ENCODE measurements at regions not wholly inside any gene's neighbourhood (a gene's known extent, or its start where the extent isn't known, plus 50 kb on each side); places are given as distances from the start of the nearest gene placed in this dataset.

DNA sequence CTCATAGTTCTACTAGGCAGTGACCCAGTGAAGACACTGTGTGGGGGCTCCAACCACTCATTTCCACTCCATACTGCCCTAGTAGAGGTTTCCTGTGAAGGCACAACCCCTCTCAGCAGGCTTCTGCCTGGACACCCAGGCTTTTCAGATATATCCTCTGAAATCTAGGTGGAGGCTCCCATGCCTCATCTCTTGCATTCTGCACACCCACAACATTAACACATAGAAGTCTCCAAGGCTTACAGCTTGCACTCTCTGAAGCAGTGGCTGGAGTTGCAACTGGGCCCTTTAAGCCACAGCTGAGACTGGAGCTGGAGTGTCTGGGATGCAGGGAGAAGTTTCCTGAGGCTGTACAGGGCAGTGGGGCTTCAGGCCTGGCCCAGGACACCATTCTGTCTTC, 347.7 kb upstream of the SPRY2 start:
- Histone ChIP-seq H3K27ac (ENCODE audit: control insufficient read depth, insufficient read depth) (no peak overlapping the region), H3K9ac (ENCODE audit: control insufficient read depth, insufficient read depth, low read length) (no peak overlapping the region), H3K9me3 (replicated peaks; ENCODE audit: control insufficient read depth, insufficient read depth, low read length) (no peaks in the 10 kb centered on the region), H3K4me3 (no peak overlapping the region), H3K36me3 (ENCODE audit: control insufficient read depth in 2 of 2, insufficient read depth in 2 of 2, low read length in 1 of 2) (no peaks in the 10 kb centered on the region), H3K4me2 (ENCODE audit: control insufficient read depth, insufficient read depth) (no peak overlapping the region), H2AFZ (ENCODE audit: control insufficient read depth, low read depth, low read length) (no peak overlapping the region), H3K4me1 (ENCODE audit: control insufficient read depth, insufficient read depth, low read length) (no peaks in the 10 kb centered on the region), H4K20me1 (ENCODE audit: control insufficient read depth, insufficient read depth) (no peaks in the 10 kb centered on the region), H3K79me2 (ENCODE audit: control insufficient read depth, insufficient read depth, low read length) (no peaks in the 10 kb centered on the region), H3K27me3 (replicated peaks in 1 of 2; ENCODE audit: control insufficient read depth in 2 of 2, insufficient read depth in 2 of 2, low read length in 1 of 2) (no peaks in the 10 kb centered on the region)
- DNase-seq (ENCODE audit: low read depth, low spot score) (no peak), ATAC-seq (no peak), FAIRE-seq (no peak)
- ChIA-PET CTCF (no interaction called here), SMC1A (ENCODE audit: uncharacterized antibody, unreplicated experiment) (interaction anchor here (1.2 kb wide), 1 partner anchor 22 kb away, joined by 3 read pairs; no protein-coding TSS in a partner anchor), POLR2A (no interaction called here), RAD21 (ENCODE audit: unreplicated experiment) (no interaction called here)
- no TSS peak for BruUV-seq (replicated peaks)
- in situ Hi-C loops (cut with MboI) = no loop called here
- intact Hi-C loops (cut with micrococcal nuclease; ENCODE audit: unreplicated experiment) = no loop called here
- TF ChIP-seq BMI1 (IDR thresholded peaks at IDR 0.05; ENCODE audit: borderline replicate concordance) = no peak
- no peak for TF ChIP-seq CREB1 (IDR thresholded peaks at IDR 0.05; ENCODE audit: low read depth)
- TF ChIP-seq NR2F1 (conservative IDR thresholded peaks at IDR 0.05) = no peak
- TF ChIP-seq SIX5 (IDR thresholded peaks at IDR 0.05; ENCODE audit: low read depth, low read length, severe bottlenecking) = no peak
- no peak for TF ChIP-seq SRF (IDR thresholded peaks at IDR 0.05; ENCODE audit: low read depth in 2 of 2, low read length in 2 of 2)
- TF ChIP-seq JUNB (IDR thresholded peaks at IDR 0.05) = no peak
- no peak for TF ChIP-seq ZNF622 (IDR thresholded peaks at IDR 0.05)
- no peak for TF ChIP-seq ZNF207 (IDR thresholded peaks at IDR 0.05; ENCODE audit: borderline replicate concordance)
- TF ChIP-seq, protein P1, sequence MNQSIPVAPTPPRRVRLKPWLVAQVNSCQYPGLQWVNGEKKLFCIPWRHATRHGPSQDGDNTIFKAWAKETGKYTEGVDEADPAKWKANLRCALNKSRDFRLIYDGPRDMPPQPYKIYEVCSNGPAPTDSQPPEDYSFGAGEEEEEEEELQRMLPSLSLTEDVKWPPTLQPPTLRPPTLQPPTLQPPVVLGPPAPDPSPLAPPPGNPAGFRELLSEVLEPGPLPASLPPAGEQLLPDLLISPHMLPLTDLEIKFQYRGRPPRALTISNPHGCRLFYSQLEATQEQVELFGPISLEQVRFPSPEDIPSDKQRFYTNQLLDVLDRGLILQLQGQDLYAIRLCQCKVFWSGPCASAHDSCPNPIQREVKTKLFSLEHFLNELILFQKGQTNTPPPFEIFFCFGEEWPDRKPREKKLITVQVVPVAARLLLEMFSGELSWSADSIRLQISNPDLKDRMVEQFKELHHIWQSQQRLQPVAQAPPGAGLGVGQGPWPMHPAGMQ (IDR thresholded peaks at IDR 0.05; ENCODE audit: borderline replicate concordance) = no peak
- TF ChIP-seq, protein P2, sequence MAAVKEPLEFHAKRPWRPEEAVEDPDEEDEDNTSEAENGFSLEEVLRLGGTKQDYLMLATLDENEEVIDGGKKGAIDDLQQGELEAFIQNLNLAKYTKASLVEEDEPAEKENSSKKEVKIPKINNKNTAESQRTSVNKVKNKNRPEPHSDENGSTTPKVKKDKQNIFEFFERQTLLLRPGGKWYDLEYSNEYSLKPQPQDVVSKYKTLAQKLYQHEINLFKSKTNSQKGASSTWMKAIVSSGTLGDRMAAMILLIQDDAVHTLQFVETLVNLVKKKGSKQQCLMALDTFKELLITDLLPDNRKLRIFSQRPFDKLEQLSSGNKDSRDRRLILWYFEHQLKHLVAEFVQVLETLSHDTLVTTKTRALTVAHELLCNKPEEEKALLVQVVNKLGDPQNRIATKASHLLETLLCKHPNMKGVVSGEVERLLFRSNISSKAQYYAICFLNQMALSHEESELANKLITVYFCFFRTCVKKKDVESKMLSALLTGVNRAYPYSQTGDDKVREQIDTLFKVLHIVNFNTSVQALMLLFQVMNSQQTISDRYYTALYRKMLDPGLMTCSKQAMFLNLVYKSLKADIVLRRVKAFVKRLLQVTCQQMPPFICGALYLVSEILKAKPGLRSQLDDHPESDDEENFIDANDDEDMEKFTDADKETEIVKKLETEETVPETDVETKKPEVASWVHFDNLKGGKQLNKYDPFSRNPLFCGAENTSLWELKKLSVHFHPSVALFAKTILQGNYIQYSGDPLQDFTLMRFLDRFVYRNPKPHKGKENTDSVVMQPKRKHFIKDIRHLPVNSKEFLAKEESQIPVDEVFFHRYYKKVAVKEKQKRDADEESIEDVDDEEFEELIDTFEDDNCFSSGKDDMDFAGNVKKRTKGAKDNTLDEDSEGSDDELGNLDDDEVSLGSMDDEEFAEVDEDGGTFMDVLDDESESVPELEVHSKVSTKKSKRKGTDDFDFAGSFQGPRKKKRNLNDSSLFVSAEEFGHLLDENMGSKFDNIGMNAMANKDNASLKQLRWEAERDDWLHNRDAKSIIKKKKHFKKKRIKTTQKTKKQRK (IDR thresholded peaks at IDR 0.05; ENCODE audit: low read depth, low read length) = no peak
- no peak for TF ChIP-seq MYB (IDR thresholded peaks at IDR 0.05; ENCODE audit: borderline replicate concordance, low read depth, low read length)
- TF ChIP-seq FOXK2 (IDR thresholded peaks at IDR 0.05) = no peak
- no peak for TF ChIP-seq CEBPB (IDR thresholded peaks at IDR 0.05; ENCODE audit: borderline replicate concordance in 1 of 2, low read depth in 2 of 2, low read length in 2 of 2)
- TF ChIP-seq, protein P3, sequence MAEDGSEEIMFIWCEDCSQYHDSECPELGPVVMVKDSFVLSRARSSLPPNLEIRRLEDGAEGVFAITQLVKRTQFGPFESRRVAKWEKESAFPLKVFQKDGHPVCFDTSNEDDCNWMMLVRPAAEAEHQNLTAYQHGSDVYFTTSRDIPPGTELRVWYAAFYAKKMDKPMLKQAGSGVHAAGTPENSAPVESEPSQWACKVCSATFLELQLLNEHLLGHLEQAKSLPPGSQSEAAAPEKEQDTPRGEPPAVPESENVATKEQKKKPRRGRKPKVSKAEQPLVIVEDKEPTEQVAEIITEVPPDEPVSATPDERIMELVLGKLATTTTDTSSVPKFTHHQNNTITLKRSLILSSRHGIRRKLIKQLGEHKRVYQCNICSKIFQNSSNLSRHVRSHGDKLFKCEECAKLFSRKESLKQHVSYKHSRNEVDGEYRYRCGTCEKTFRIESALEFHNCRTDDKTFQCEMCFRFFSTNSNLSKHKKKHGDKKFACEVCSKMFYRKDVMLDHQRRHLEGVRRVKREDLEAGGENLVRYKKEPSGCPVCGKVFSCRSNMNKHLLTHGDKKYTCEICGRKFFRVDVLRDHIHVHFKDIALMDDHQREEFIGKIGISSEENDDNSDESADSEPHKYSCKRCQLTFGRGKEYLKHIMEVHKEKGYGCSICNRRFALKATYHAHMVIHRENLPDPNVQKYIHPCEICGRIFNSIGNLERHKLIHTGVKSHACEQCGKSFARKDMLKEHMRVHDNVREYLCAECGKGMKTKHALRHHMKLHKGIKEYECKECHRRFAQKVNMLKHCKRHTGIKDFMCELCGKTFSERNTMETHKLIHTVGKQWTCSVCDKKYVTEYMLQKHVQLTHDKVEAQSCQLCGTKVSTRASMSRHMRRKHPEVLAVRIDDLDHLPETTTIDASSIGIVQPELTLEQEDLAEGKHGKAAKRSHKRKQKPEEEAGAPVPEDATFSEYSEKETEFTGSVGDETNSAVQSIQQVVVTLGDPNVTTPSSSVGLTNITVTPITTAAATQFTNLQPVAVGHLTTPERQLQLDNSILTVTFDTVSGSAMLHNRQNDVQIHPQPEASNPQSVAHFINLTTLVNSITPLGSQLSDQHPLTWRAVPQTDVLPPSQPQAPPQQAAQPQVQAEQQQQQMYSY (CRISPR knock-in tag; IDR thresholded peaks at IDR 0.05) = no peak
- no peak for TF ChIP-seq CREM (IDR thresholded peaks at IDR 0.05; ENCODE audit: low read depth)

Measured in GM12878 (cell line).